ENCODE measurements at regions not wholly inside any gene's neighbourhood (a gene's known extent, or its start where the extent isn't known, plus 50 kb on each side); places are given as distances from the start of the nearest gene placed in this dataset.

DNA sequence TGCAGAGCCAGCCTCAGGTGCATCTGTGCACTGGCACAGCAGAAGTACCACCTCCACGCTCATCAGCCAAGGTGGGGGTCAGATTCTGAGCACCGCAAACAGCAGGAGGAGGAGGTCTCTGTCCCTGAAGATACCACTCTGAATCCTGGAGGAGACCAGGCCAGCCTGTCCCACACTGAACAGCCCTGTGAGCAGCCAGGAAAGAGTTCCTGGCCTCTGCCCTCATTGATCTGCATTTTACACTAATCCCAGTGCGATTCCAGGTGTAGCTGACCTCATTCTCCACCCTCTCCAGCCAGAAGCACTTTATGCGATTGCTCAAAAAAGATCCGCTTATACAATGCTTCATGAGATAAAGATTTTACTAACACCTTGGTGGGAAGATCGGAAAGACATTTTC lies 99.1 kb upstream of the CACUL1 start:
- Histone ChIP-seq H3K4me1 (no peaks in the 10 kb centered on the region), H3K27me3 (no peaks in the 10 kb centered on the region), H3K79me2 (ENCODE audit: low read depth) (no peaks in the 10 kb centered on the region), H3K27ac (no peak overlapping the region), H3K4me2 (no peak overlapping the region), H2AFZ (replicated peaks) (no peak overlapping the region), H3K9me3 (ENCODE audit: low read depth) (no peaks in the 10 kb centered on the region), H3F3A (ENCODE audit: low read depth) (no peaks in the 10 kb centered on the region), H3K4me3 (no peak overlapping the region), H3K9ac (no peak overlapping the region), H3K36me3 (no peaks in the 10 kb centered on the region), H4K20me1 (ENCODE audit: low read depth) (no peaks in the 10 kb centered on the region)
- no peak for DNase-seq (ENCODE audit: low spot score)
- no peak overlapping the region for H3K27ac Mint-ChIP-seq
- TF ChIP-seq, protein P1, sequence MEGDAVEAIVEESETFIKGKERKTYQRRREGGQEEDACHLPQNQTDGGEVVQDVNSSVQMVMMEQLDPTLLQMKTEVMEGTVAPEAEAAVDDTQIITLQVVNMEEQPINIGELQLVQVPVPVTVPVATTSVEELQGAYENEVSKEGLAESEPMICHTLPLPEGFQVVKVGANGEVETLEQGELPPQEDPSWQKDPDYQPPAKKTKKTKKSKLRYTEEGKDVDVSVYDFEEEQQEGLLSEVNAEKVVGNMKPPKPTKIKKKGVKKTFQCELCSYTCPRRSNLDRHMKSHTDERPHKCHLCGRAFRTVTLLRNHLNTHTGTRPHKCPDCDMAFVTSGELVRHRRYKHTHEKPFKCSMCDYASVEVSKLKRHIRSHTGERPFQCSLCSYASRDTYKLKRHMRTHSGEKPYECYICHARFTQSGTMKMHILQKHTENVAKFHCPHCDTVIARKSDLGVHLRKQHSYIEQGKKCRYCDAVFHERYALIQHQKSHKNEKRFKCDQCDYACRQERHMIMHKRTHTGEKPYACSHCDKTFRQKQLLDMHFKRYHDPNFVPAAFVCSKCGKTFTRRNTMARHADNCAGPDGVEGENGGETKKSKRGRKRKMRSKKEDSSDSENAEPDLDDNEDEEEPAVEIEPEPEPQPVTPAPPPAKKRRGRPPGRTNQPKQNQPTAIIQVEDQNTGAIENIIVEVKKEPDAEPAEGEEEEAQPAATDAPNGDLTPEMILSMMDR (IDR thresholded peaks at IDR 0.05) = no peak
- TF ChIP-seq EZH2 (IDR thresholded peaks at IDR 0.05) (no peak), EZH2phosphoT487 (IDR thresholded peaks at IDR 0.05) (no peak)
- no peaks in the 10 kb centered on the region for H3K36me3 Mint-ChIP-seq
- H3K4me3 Mint-ChIP-seq = no peak overlapping the region
- peaks cover 3% of the 10 kb centered on the region for H3K9me3 Mint-ChIP-seq
- H3K27me3 Mint-ChIP-seq (ENCODE audit: insufficient read depth, low read depth) = peaks cover 10% of the 10 kb centered on the region
- no peaks in the 10 kb centered on the region for H3K4me1 Mint-ChIP-seq

DNA sequence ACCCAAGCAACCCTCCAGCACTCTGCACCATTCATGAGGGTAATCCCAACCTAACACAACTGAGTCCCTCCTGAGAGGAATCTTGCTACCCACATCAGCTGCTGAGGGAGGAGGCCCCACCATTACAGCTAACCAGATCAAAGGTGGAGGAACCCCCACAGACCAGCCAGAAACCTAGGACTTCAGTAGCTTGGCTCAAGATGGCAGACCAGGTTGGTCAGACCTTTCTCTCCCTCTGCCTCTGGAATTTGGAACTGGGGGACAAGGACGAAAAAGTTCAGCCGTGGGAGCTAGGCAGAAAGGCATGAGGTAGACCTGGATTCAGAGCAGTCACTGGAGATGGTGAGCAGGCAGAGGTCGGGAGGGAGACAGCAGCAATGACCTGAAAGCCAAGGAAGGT lies 101.3 kb upstream of the CACUL1 start:
- Histone ChIP-seq H3K4me2 (no peak overlapping the region), H3K27ac (no peak overlapping the region), H3K27me3 (no peaks in the 10 kb centered on the region), H3K9me3 (ENCODE audit: low read depth) (no peaks in the 10 kb centered on the region), H3K79me2 (ENCODE audit: low read depth) (no peaks in the 10 kb centered on the region), H3K4me1 (no peaks in the 10 kb centered on the region), H3F3A (ENCODE audit: low read depth) (no peaks in the 10 kb centered on the region), H3K4me3 (no peak overlapping the region), H3K9ac (no peak overlapping the region), H2AFZ (replicated peaks) (no peak overlapping the region), H4K20me1 (ENCODE audit: low read depth) (no peaks in the 10 kb centered on the region), H3K36me3 (no peaks in the 10 kb centered on the region)
- Mint-ChIP-seq H3K4me3 (no peak overlapping the region), H3K27ac (peak overlapping the region; percentile 59), H3K9me3 (peaks cover 3% of the 10 kb centered on the region), H3K27me3 (ENCODE audit: insufficient read depth, low read depth) (peaks cover 13% of the 10 kb centered on the region), H3K4me1 (no peaks in the 10 kb centered on the region), H3K36me3 (no peaks in the 10 kb centered on the region)
- no peak for DNase-seq (ENCODE audit: low spot score)
- TF ChIP-seq, protein P1 (IDR thresholded peaks at IDR 0.05) = no peak
- TF ChIP-seq EZH2phosphoT487 (IDR thresholded peaks at IDR 0.05) (no peak), EZH2 (IDR thresholded peaks at IDR 0.05) (no peak)

DNA sequence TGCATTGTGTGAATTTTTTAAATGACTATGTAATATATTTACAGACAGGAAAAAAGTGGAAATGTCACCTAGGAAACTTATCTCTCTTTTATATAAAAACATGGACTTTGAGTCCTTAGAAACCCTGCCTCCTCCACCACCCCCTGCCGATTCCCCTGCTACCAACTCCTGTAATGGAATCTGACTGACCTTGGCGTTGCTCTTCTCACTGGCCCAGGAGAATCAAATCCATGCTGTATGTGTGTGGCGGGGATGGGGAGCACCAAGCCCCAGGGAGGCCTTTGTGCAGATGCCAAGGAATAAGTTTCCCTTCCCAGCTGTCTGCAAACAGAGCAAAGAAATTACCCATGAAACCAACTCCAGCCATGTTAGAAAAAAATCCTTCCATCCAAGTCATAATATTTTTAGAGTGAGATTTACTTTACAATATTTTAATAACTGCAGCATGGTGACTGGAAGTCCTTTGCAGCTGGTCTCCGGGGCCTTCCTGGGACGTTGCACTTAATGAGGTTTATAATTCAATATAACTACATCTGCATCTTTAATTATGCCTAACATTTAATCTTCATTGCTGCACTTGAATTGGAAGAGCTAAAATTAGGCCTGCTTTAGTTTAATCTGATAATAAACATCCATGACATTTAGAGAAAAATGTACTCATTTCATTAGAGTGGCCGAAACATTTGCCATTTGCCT lies 111.4 kb upstream of the CACUL1 start:
- Histone ChIP-seq H4K20me1 (ENCODE audit: low read depth) (no peaks in the 10 kb centered on the region), H3F3A (ENCODE audit: low read depth) (no peaks in the 10 kb centered on the region), H3K27ac (no peak overlapping the region), H3K4me1 (peaks cover 9% of the 10 kb centered on the region), H3K79me2 (ENCODE audit: low read depth) (no peaks in the 10 kb centered on the region), H3K36me3 (no peaks in the 10 kb centered on the region), H2AFZ (replicated peaks) (no peak overlapping the region), H3K27me3 (no peaks in the 10 kb centered on the region), H3K9ac (no peak overlapping the region), H3K4me2 (no peak overlapping the region), H3K9me3 (ENCODE audit: low read depth) (no peaks in the 10 kb centered on the region), H3K4me3 (no peak overlapping the region)
- DNase-seq (ENCODE audit: low spot score) = no peak
- no peak overlapping the region for H3K27ac Mint-ChIP-seq
- no peaks in the 10 kb centered on the region for H3K36me3 Mint-ChIP-seq
- H3K9me3 Mint-ChIP-seq = peaks cover 7% of the 10 kb centered on the region
- no peak overlapping the region for H3K4me3 Mint-ChIP-seq
- TF ChIP-seq, protein P1 (IDR thresholded peaks at IDR 0.05) = no peak
- TF ChIP-seq EZH2phosphoT487 (IDR thresholded peaks at IDR 0.05) (no peak), EZH2 (IDR thresholded peaks at IDR 0.05) (no peak)
- H3K4me1 Mint-ChIP-seq = peaks cover 24% of the 10 kb centered on the region
- H3K27me3 Mint-ChIP-seq (ENCODE audit: insufficient read depth, low read depth) = peaks cover 2% of the 10 kb centered on the region
